ENCODE measurements at regions not wholly inside any gene's neighbourhood (a gene's known extent, or its start where the extent isn't known, plus 50 kb on each side); places are given as distances from the start of the nearest gene placed in this dataset.

GRCh38 chr3:187839422-187839821 lies 94.2 kb upstream of the BCL6 start (continued):
- TF ChIP-seq ZNF248 (tag by site-specific recombination; IDR thresholded peaks at IDR 0.05) (no peak), ZNF362 (tag by site-specific recombination; IDR thresholded peaks at IDR 0.05) (no peak), PATZ1 (tag by site-specific recombination; IDR thresholded peaks at IDR 0.05) (no peak)

- TF ChIP-seq ZNF555 (tag by site-specific recombination; conservative IDR thresholded peaks at IDR 0.05) (no peak), ZNF629 (tag by site-specific recombination; IDR thresholded peaks at IDR 0.05) (no peak)
- Histone ChIP-seq H3K4me1 (ENCODE audit: control insufficient read depth, insufficient read depth, low read length) (no peaks in the 10 kb centered on the region), H3K4me3 (ENCODE audit: low read depth, low read length) (no peak overlapping the region), H3K36me3 (ENCODE audit: control insufficient read depth in 2 of 2, insufficient read depth in 1 of 2, low read length in 2 of 2) (no peaks in the 10 kb centered on the region), H3K9me3 (ENCODE audit: control insufficient read depth, insufficient read depth, low read depth, low read length) (no peaks in the 10 kb centered on the region), H3K27ac (ENCODE audit: extremely low read depth, low read depth, low read length) (no peak overlapping the region)
- POLR2A ChIA-PET, result interaction anchor here (0.7 kb wide), 1 partner anchor 58 kb away, joined by 5 read pairs; no protein-coding TSS in a partner anchor
- CTCF ChIA-PET, result interaction anchor here (0.6 kb wide), 1 partner anchor 228 kb away, joined by 4 read pairs; no protein-coding TSS in a partner anchor
Observed at GRCh38 chr3:187840856-187841255, 95.6 kb upstream of the BCL6 start.

GRCh38 chr3:187841560-187841959 lies 96.3 kb upstream of the BCL6 start:
- Histone ChIP-seq H3K9me3 (ENCODE audit: control insufficient read depth, insufficient read depth, low read depth, low read length) (no peaks in the 10 kb centered on the region), H3K4me3 (ENCODE audit: low read depth, low read length) (no peak overlapping the region), H3K4me1 (ENCODE audit: control insufficient read depth, insufficient read depth, low read length) (no peaks in the 10 kb centered on the region), H3K27ac (ENCODE audit: extremely low read depth, low read depth, low read length) (no peak overlapping the region), H3K36me3 (ENCODE audit: control insufficient read depth in 2 of 2, insufficient read depth in 1 of 2, low read length in 2 of 2) (no peaks in the 10 kb centered on the region)
- TF ChIP-seq ZNF518A (tag by site-specific recombination; conservative IDR thresholded peaks at IDR 0.05; ENCODE audit: low read depth) (no peak), ZNF610 (tag by site-specific recombination; IDR thresholded peaks at IDR 0.05; ENCODE audit: borderline replicate concordance) (no peak), ZNF266 (tag by site-specific recombination; IDR thresholded peaks at IDR 0.05; ENCODE audit: low read depth) (no peak), HOXA7 (CRISPR knock-in tag; IDR thresholded peaks at IDR 0.05; ENCODE audit: borderline replicate concordance) (no peak), ATF2 (tag by site-specific recombination; IDR thresholded peaks at IDR 0.05; ENCODE audit: low read depth) (no peak), ZNF140 (tag by site-specific recombination; IDR thresholded peaks at IDR 0.05) (no peak), FEZF1 (tag by site-specific recombination; IDR thresholded peaks at IDR 0.05) (no peak), ZNF24 (tag by site-specific recombination; IDR thresholded peaks at IDR 0.05) (no peak), ZNF670 (tag by site-specific recombination; IDR thresholded peaks at IDR 0.05; ENCODE audit: low read depth) (no peak), ZNF510 (tag by site-specific recombination; IDR thresholded peaks at IDR 0.05; ENCODE audit: insufficient replicate concordance) (no peak), ZBTB26 (tag by site-specific recombination; optimal IDR thresholded peaks at IDR 0.05) (no peak), TCF7L2 (IDR thresholded peaks at IDR 0.05; ENCODE audit: borderline replicate concordance, low read depth, low read length) (no peak), SCRT1 (tag by site-specific recombination; IDR thresholded peaks at IDR 0.05; ENCODE audit: borderline replicate concordance) (no peak), GLI2 (tag by site-specific recombination; IDR thresholded peaks at IDR 0.05; ENCODE audit: borderline replicate concordance, low read depth) (no peak)
- ChIA-PET POLR2A (no interaction called here), CTCF (no interaction called here)

All from HEK293 (cell line).